Psoas muscle (tissue), 7 donors: ENCODE measurements at regions not wholly inside any gene's neighbourhood (a gene's known extent, or its start where the extent isn't known, plus 50 kb on each side); places are given as distances from the start of the nearest gene placed in this dataset.

ENCODE experiments used
- ATAC-seq, 4 donors: fragments of 200-7000 bp; cut with Tn5 transposase; one replicate each; pipeline ENCODE4 v1.9.1; 2020; ENCODE audit warnings: moderate library complexity in 3 of 4, mild to moderate bottlenecking in 2 of 4
- DNase-seq, 2 donors: peaks; one replicate each; pipeline ENCODE4 v3.0.0-alpha.2; 2020
- H3K27ac ChIP-seq: fragments of 200-600 bp; one replicate; pipeline ENCODE4 v1.8.0; 2022
- H3K27me3 ChIP-seq, 3 donors: fragments of 200-600 bp in 1 of 3; one replicate each; pipeline versions ENCODE4 v1.6.1 to v1.8.0; 2013 to 2022; ENCODE audit warnings: low read length in 2 of 3, mild to moderate bottlenecking in 2 of 3, moderate library complexity in 1 of 3; ENCODE audit not compliant: insufficient read depth in 3 of 3
- H3K36me3 ChIP-seq, 2 donors: fragments of 200-600 bp in 1 of 2; one replicate each; pipeline versions ENCODE4 v1.6.1 to v1.8.0; 2013 to 2022; ENCODE audit warnings: low read depth in 1 of 2, mild to moderate bottlenecking in 1 of 2, moderate library complexity in 1 of 2; ENCODE audit not compliant: insufficient read depth in 1 of 2
- H3K4me1 ChIP-seq: fragments of 200-600 bp; one replicate; pipeline ENCODE4 v1.8.0; 2022
- H3K4me3 ChIP-seq: fragments of 200-600 bp; one replicate; pipeline ENCODE4 v1.8.0; 2022; ENCODE audit warnings: mild to moderate bottlenecking
- H3K9me3 ChIP-seq: fragments of 200-600 bp; one replicate; pipeline ENCODE4 v1.8.0; 2022
- WGBS, 3 donors: extraction: QIAGEN DNeasy Blood & Tissue Kit; methylation state at CpG; one replicate each; pipeline versions ENCODE4 v1.1.6 to v1.1.7; 2013; 5-methylcytosine and 5-hydroxymethylcytosine counted together
- intact Hi-C, 2 donors: fragments of 100-400 bp; cut with DNase I; formaldehyde crosslinking; loops; one replicate each; pipeline versions ENCODE4 v1.11.0 to v1.14.2; 2022
- TF ChIP-seq, protein P1 (sequence below): fragments of 200-600 bp; IDR thresholded peaks from one replicate; pipeline ENCODE4 v1.8.0; 2022; ENCODE audit warnings: antibody characterized with exemption
- donor health status: healthy with polysubstance abuse.
- donor health status: DM: no; HTN: no; CAD: no; lungs with moderate emphysema.
- donor health status: Bipolar disorder and iron deficiency.
- donor health status: healthy.
- donor health status: DM: yes; HTN: yes; CAD: no.
- donor health status: DM: no; HTN: no; CAD: no.
- donor health status: DM: yes; HTN: yes; CAD: no.

DNA sequence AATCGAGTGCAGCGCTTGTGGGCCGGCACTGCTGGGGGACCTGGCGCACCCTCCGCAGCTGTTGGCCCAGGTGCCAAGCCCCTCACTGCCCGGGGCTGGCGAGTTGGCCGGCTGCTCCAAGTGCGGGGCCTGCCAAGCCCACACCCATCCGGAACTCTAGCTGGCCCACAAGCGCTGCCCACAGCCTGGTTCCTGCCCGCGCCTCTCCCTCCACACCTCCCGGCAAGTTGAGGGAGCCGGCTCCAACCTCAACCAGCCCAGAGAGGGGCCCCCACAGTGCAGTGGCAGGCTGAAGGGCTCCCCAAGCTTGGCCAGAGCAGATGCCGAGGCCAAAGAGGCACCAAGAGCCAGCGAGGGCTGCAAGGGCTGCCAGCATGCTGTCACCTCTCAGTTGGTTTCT, 73.4 kb downstream of the PLXNA1 start:
- no peaks in the 10 kb centered on the region for H3K9me3 ChIP-seq
- no peaks in the 10 kb centered on the region for H3K27me3 ChIP-seq
- DNase-seq = peak; percentile 3 to 36
- no peak for ATAC-seq
- H3K4me1 ChIP-seq = no peaks in the 10 kb centered on the region
- WGBS, 3 donors = 79 to 87% (median 80%) methylated on average over 7 to 17 of the region's 17 CpGs
- H3K4me3 ChIP-seq = no peak overlapping the region
- TF ChIP-seq, protein P1, sequence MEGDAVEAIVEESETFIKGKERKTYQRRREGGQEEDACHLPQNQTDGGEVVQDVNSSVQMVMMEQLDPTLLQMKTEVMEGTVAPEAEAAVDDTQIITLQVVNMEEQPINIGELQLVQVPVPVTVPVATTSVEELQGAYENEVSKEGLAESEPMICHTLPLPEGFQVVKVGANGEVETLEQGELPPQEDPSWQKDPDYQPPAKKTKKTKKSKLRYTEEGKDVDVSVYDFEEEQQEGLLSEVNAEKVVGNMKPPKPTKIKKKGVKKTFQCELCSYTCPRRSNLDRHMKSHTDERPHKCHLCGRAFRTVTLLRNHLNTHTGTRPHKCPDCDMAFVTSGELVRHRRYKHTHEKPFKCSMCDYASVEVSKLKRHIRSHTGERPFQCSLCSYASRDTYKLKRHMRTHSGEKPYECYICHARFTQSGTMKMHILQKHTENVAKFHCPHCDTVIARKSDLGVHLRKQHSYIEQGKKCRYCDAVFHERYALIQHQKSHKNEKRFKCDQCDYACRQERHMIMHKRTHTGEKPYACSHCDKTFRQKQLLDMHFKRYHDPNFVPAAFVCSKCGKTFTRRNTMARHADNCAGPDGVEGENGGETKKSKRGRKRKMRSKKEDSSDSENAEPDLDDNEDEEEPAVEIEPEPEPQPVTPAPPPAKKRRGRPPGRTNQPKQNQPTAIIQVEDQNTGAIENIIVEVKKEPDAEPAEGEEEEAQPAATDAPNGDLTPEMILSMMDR = no peak
- intact Hi-C loops = loop anchor here in 1 of 2 donors (10.0 kb wide), 1 partner anchor 119 kb away; no protein-coding TSS in a partner anchor
- no peaks in the 10 kb centered on the region for H3K36me3 ChIP-seq
- H3K27ac ChIP-seq = no peak overlapping the region

DNA sequence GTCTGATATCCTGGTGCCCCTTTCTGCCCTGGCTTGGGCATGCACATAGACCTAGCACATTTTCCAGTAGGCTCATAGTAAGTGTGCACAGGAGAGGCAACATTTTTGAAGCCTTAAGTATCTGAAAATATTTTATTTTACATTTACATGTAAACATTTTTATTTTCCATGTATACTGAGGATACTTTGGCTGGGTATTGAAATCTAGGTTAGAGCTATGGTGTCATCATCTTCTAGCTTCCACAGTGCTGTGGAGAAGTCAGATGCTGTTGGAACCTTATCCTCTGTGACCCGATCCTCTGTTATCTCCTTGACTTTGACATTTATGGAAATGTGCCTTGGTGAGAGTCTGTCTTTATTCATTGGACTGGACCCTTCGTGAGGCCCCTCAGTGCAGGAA, 74.1 kb downstream of the PLXNA1 start:
- Histone ChIP-seq H3K9me3 (no peaks in the 10 kb centered on the region), H3K36me3 (no peaks in the 10 kb centered on the region), H3K27ac (no peak overlapping the region), H3K27me3 (no peaks in the 10 kb centered on the region), H3K4me1 (no peaks in the 10 kb centered on the region), H3K4me3 (no peak overlapping the region)
- no peak for ATAC-seq
- TF ChIP-seq, protein P1 = no peak
- WGBS, 3 donors = 80 to 84% (median 84%) methylated on average over 2 of the region's 2 CpGs
- intact Hi-C loops = loop anchor here in 1 of 2 donors (10.0 kb wide), 1 partner anchor 118 kb away; no protein-coding TSS in a partner anchor
- DNase-seq = no peak

DNA sequence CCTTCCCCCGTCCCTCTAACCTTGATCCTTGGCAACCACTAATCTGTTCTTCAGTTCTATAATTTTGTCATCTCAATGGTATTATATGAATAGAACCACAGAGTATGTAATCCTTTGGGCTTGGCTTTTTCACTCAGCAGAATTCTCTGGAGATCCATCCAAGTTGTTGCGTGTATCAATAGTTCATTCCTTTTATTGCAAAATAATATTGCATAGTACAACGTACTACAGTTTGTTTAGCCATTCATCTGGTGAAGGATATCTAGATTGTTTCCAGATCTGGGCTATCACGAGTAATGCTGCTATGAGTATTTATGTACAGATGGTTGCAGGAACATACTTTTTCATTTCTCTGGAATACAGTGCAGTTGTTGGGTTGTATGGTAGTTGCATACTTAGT, 76.2 kb downstream of the PLXNA1 start:
- H3K27ac ChIP-seq = no peak overlapping the region
- DNase-seq = no peak
- intact Hi-C loops = loop anchor here in 1 of 2 donors (10.0 kb wide), 1 partner anchor 116 kb away; no protein-coding TSS in a partner anchor
- H3K9me3 ChIP-seq = no peaks in the 10 kb centered on the region
- 71 to 81% (median 74%) methylated on average over 4 of the region's 4 CpGs for WGBS, 3 donors
- TF ChIP-seq, protein P1 = no peak
- no peak overlapping the region for H3K4me3 ChIP-seq
- ATAC-seq = peak in 1 of 4 donors; percentile 35
- H3K4me1 ChIP-seq = no peaks in the 10 kb centered on the region
- no peaks in the 10 kb centered on the region for H3K27me3 ChIP-seq
- no peaks in the 10 kb centered on the region for H3K36me3 ChIP-seq

DNA sequence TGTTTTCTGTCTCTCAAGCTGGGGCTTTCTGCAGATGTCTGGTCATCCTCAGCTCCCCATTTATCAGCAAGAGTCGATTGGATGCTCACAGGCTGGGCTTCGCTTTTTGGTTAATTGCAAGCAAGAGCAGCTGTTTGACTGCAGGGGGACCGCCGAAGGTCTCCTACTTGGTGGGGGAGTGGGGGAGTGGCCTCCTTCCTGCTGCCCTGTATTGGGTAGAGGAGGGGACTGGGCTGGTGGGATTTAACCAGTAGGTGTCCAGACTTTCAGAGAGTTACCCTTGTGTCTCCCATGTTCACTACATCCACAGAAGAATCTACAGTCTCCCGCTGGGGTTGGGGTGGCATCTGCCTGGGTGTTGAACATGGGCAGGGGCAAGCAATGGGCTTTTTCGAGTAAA, 78.7 kb downstream of the PLXNA1 start:
- Histone ChIP-seq H3K4me1 (no peaks in the 10 kb centered on the region), H3K27me3 (no peaks in the 10 kb centered on the region), H3K27ac (no peak overlapping the region), H3K9me3 (no peaks in the 10 kb centered on the region), H3K4me3 (no peak overlapping the region), H3K36me3 (no peaks in the 10 kb centered on the region)
- no peak for ATAC-seq
- TF ChIP-seq, protein P1 = no peak
- 51 to 62% (median 53%) methylated on average over 6 of the region's 6 CpGs for WGBS, 3 donors
- peak in 1 of 2 donors; percentile 2 for DNase-seq
- intact Hi-C loops = no loop called here

DNA sequence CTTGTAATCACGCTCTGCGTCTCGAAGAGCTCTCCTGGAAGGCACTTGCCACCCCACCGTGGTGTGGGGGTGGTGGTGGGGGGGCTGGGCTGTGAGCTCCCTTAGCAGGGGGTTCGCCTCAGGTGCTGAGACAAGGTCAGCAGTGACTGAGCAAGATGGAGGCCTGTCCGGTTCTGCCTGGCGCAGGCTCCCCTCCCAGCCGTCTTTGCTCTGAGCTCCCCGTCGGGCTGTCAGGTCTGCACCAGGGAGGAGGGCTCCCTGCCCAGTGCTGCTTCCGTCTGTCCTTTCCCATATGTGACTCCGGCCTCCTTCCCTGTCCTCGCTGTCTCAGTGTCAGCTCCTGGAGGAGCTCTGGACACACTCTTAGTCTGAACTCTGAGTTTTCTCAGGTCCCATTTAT, 80.0 kb downstream of the PLXNA1 start:
- intact Hi-C loops = no loop called here
- no peaks in the 10 kb centered on the region for H3K27me3 ChIP-seq

More for the DNA sequence above, 80.0 kb downstream of the PLXNA1 start:
- H3K4me1 ChIP-seq = no peaks in the 10 kb centered on the region
- WGBS, 3 donors = 57 to 66% (median 59%) methylated on average over 13 of the region's 13 CpGs
- ATAC-seq (no peak), DNase-seq (peak in 1 of 2 donors; percentile 2)
- H3K9me3 ChIP-seq = no peaks in the 10 kb centered on the region
- H3K4me3 ChIP-seq = no peak overlapping the region
- H3K36me3 ChIP-seq = no peaks in the 10 kb centered on the region
- no peak overlapping the region for H3K27ac ChIP-seq
- TF ChIP-seq, protein P1 = no peak
